ENCODE measurements at regions not wholly inside any gene's neighbourhood (a gene's known extent, or its start where the extent isn't known, plus 50 kb on each side); places are given as distances from the start of the nearest gene placed in this dataset.

- H3K36me3 Mint-ChIP-seq (ENCODE audit: low read depth) = no peaks in the 10 kb centered on the region
- H3K4me1 Mint-ChIP-seq = peaks cover 22% of the 10 kb centered on the region
- TF ChIP-seq CTCF (IDR thresholded peaks at IDR 0.05) = no peak
- DNase-seq = no peak
- H3K27ac Mint-ChIP-seq = no peak overlapping the region
- no peaks in the 10 kb centered on the region for H3K27me3 Mint-ChIP-seq (ENCODE audit: low read depth, poor library complexity)
- no peak overlapping the region for H3K4me3 Mint-ChIP-seq
- no peaks in the 10 kb centered on the region for H3K9me3 Mint-ChIP-seq
Observed at GRCh38 chr3:72548981-72549380, 299.3 kb downstream of the SHQ1 start.

DNA sequence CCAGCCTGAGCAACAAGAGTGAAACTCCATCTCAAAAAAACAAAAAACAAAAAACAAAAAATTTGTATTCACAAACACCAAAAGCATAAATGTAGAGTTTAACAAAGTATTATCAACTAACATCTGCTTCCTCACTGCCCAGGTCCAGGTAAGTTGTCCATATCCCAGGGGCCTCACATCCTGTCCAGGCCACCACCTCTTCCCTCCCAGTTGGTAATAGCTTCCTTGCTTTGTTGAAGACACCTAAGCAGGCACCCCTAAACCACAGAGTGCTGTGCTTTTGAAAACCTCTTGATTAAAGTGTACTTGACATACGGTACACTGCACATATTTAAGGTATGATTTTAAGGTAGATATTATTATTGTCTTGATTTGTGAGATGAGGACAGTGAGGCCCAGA is 299.8 kb downstream of the SHQ1 start:
- no peak overlapping the region for H3K27ac Mint-ChIP-seq
- peaks cover 22% of the 10 kb centered on the region for H3K4me1 Mint-ChIP-seq
- DNase-seq = no peak
- TF ChIP-seq CTCF (IDR thresholded peaks at IDR 0.05) = no peak
- no peaks in the 10 kb centered on the region for H3K36me3 Mint-ChIP-seq (ENCODE audit: low read depth)
- H3K9me3 Mint-ChIP-seq = no peaks in the 10 kb centered on the region
- H3K27me3 Mint-ChIP-seq (ENCODE audit: low read depth, poor library complexity) = no peaks in the 10 kb centered on the region
- H3K4me3 Mint-ChIP-seq = no peak overlapping the region

DNA sequence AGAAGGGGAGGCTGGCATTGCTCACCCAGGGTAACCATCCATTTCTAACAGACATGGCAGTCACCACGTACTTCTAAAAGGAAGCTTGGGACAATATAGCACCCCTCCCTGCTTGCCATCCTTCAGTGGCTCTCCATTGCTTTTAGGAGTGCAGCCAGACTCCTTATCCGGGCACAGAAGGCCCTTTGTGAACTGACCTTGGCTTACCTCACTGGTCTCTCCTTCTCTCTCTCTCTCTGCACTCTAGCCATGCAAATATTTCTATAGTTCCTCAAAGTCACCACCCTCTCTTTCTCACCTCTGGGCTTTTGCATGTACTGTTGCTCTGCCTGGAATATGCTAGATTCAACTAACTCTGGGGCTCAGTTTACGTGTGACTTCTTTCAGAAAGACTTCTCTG is 301.1 kb downstream of the SHQ1 start:
- no peak overlapping the region for H3K4me3 Mint-ChIP-seq
- H3K27me3 Mint-ChIP-seq (ENCODE audit: low read depth, poor library complexity) = no peaks in the 10 kb centered on the region
- H3K36me3 Mint-ChIP-seq (ENCODE audit: low read depth) = no peaks in the 10 kb centered on the region
- no peaks in the 10 kb centered on the region for H3K9me3 Mint-ChIP-seq
- TF ChIP-seq CTCF (IDR thresholded peaks at IDR 0.05) = no peak
- H3K4me1 Mint-ChIP-seq = peaks cover 22% of the 10 kb centered on the region
- DNase-seq = no peak
- no peak overlapping the region for H3K27ac Mint-ChIP-seq

DNA sequence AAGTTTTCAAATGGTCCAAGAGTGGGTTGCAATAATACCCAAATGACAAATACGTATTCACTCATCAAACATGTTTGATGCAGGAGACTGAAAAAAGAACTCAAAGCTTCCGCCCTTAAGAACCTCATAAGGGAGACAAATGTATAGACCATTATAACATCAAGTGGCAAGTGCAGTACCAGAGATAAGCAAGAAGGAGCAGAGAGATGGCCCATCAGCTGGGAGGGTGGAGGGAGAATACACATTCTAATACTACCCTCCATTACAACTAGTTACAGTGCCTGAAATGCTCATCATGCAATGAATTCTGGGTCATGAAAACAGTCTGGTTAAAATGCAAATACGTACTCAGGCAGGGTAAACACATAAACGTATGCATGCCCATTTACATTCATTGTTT is 304.0 kb downstream of the SHQ1 start:
- no peak for TF ChIP-seq CTCF (IDR thresholded peaks at IDR 0.05)
- Mint-ChIP-seq H3K9me3 (peaks cover 6% of the 10 kb centered on the region), H3K4me3 (no peak overlapping the region), H3K27me3 (ENCODE audit: low read depth, poor library complexity) (peaks cover 4% of the 10 kb centered on the region), H3K36me3 (ENCODE audit: low read depth) (no peaks in the 10 kb centered on the region), H3K27ac (no peak overlapping the region), H3K4me1 (peaks cover 7% of the 10 kb centered on the region)
- DNase-seq = no peak

DNA sequence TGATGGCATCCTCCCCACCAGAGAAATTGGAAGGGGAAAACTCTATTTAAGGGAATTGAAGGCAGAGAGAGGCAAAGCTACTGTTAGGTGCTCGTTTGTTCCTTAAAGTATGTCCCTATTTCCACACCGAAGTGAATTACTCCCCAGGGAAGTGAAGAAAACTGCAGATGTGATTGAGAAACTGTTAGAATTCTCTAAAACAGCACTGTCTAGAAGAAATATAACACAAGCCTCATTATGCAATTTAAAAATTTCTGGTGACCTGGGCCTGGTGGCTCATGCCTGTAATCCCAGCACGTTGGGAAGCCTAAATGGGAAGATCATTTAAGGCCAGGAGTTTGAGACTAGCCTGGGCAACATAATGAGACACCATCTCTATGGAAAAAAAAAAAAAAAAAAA is 305.0 kb downstream of the SHQ1 start:
- H3K4me1 Mint-ChIP-seq = no peaks in the 10 kb centered on the region
- H3K9me3 Mint-ChIP-seq = peaks cover 6% of the 10 kb centered on the region
- TF ChIP-seq CTCF (IDR thresholded peaks at IDR 0.05) = no peak
- H3K4me3 Mint-ChIP-seq = no peak overlapping the region
- H3K27ac Mint-ChIP-seq = no peak overlapping the region
- H3K27me3 Mint-ChIP-seq (ENCODE audit: low read depth, poor library complexity) = peaks cover 4% of the 10 kb centered on the region
- no peaks in the 10 kb centered on the region for H3K36me3 Mint-ChIP-seq (ENCODE audit: low read depth)
- no peak for DNase-seq

DNA sequence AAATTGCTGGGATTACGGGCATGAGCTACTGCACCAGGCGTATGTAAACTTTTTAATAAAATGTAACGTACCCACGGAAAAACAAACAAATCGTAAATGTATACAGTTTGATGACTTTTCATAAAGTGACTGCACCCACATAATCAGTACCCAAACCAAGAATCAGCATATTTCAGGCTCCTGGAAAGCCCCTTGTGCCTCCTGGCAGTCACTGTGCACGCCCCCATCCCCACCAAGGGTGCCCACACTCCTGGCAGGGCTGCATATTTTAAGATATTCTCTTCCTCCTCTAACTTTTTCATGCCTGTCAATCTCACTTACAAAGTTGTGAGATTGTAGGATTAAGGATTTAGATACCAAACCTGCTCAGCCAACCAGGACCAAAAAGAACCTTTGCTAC is 305.5 kb downstream of the SHQ1 start:
- H3K27ac Mint-ChIP-seq = no peak overlapping the region
- H3K9me3 Mint-ChIP-seq = peaks cover 6% of the 10 kb centered on the region
- no peak overlapping the region for H3K4me3 Mint-ChIP-seq
- TF ChIP-seq CTCF (IDR thresholded peaks at IDR 0.05) = no peak
- DNase-seq = no peak
- H3K36me3 Mint-ChIP-seq (ENCODE audit: low read depth) = no peaks in the 10 kb centered on the region
- peaks cover 4% of the 10 kb centered on the region for H3K27me3 Mint-ChIP-seq (ENCODE audit: low read depth, poor library complexity)
- H3K4me1 Mint-ChIP-seq = peaks cover 4% of the 10 kb centered on the region
